ENCODE measurements at regions not wholly inside any gene's neighbourhood (a gene's known extent, or its start where the extent isn't known, plus 50 kb on each side); places are given as distances from the start of the nearest gene placed in this dataset.

- no peak for TF ChIP-seq CTCF (IDR thresholded peaks at IDR 0.05; ENCODE audit: insufficient read depth, low read length, poor library complexity, severe bottlenecking)
- TF ChIP-seq EZH2phosphoT487 (conservative IDR thresholded peaks at IDR 0.05; ENCODE audit: low read length) = no peak
Observed at GRCh38 chr5:67969176-67969575, 246.4 kb upstream of the PIK3R1 start.
